Astrocyte (in vitro differentiated cells and primary cell): ENCODE measurements at regions not wholly inside any gene's neighbourhood (a gene's known extent, or its start where the extent isn't known, plus 50 kb on each side); places are given as distances from the start of the nearest gene placed in this dataset.
"Not testable (repeated sequence)": the region's sequence is repeated elsewhere in the genome, so short reads cannot be mapped to it uniquely, and the experiment has no call there.

Experiments
- DNase-seq: peaks from one replicate; pipeline ENCODE4 v3.0.0-alpha.2; 2010; ENCODE audit warnings: low read depth
- FAIRE-seq: peaks from 2 replicates; lab custom pipeline; 2011; peaks lifted over from hg19 to GRCh38; lab: Jason Lieb, UNC
- H2AFZ ChIP-seq: 2 replicates; pipeline ENCODE4 v1.6.0; 2012; ENCODE audit warnings: low read depth, low read length, inconsistent platforms
- H3K27ac ChIP-seq: 2 replicates; pipeline ENCODE4 v1.5.1; 2011; ENCODE audit warnings: low read depth, low read length, inconsistent platforms
- H3K27me3 ChIP-seq: 2 replicates; pipeline ENCODE4 v1.6.0; 2011; ENCODE audit warnings: low read length, inconsistent platforms; ENCODE audit not compliant: insufficient read depth
- H3K36me3 ChIP-seq: 2 replicates; pipeline ENCODE4 v1.5.1; 2011; ENCODE audit warnings: low read length, inconsistent platforms; ENCODE audit not compliant: insufficient read depth
- H3K4me1 ChIP-seq: 2 replicates; pipeline ENCODE4 v1.5.1; 2011; ENCODE audit warnings: low read length, inconsistent platforms; ENCODE audit not compliant: insufficient read depth
- H3K4me2 ChIP-seq: 2 replicates; pipeline ENCODE4 v1.6.0; 2012; ENCODE audit warnings: low read length, inconsistent platforms
- H3K4me3 ChIP-seq: 2 replicates; pipeline ENCODE4 v1.5.1; 2011; ENCODE audit warnings: low read depth, mild to moderate bottlenecking, low read length, inconsistent platforms; ENCODE audit not compliant: insufficient read depth
- H3K79me2 ChIP-seq: 2 replicates; pipeline ENCODE4 v1.6.0; 2012; ENCODE audit warnings: mild to moderate bottlenecking, low read length, inconsistent platforms; ENCODE audit not compliant: insufficient read depth
- H3K9ac ChIP-seq: 2 replicates; pipeline ENCODE4 v1.6.0; 2012; ENCODE audit warnings: mild to moderate bottlenecking, low read length, inconsistent platforms
- H3K9me3 ChIP-seq: 2 replicates; pipeline ENCODE4 v1.5.1; 2012; ENCODE audit warnings: low read depth, mild to moderate bottlenecking, low read length, inconsistent platforms; ENCODE audit not compliant: insufficient read depth
- H4K20me1 ChIP-seq: 2 replicates; pipeline ENCODE4 v1.6.0; 2012; ENCODE audit warnings: low read length, inconsistent platforms; ENCODE audit not compliant: insufficient read depth
- H3K27ac Mint-ChIP-seq: one replicate; pipeline ENCODE4 v1.8.0; 2021; ENCODE audit warnings: mild to moderate bottlenecking, mixed read lengths; ENCODE audit not compliant: unreplicated experiment
- H3K27me3 Mint-ChIP-seq: one replicate; pipeline ENCODE4 v1.8.0; 2021; ENCODE audit warnings: low read depth, mixed read lengths; ENCODE audit not compliant: unreplicated experiment
- H3K36me3 Mint-ChIP-seq: one replicate; pipeline ENCODE4 v1.8.0; 2021; ENCODE audit warnings: low read depth, mixed read lengths; ENCODE audit not compliant: unreplicated experiment
- H3K4me1 Mint-ChIP-seq: one replicate; pipeline ENCODE4 v1.8.0; 2021; ENCODE audit warnings: low read depth, mixed read lengths; ENCODE audit not compliant: unreplicated experiment
- H3K4me3 Mint-ChIP-seq: one replicate; pipeline ENCODE4 v1.8.0; 2021; ENCODE audit warnings: mild to moderate bottlenecking, moderate library complexity, mixed read lengths; ENCODE audit not compliant: unreplicated experiment
- H3K9me3 Mint-ChIP-seq: one replicate; pipeline ENCODE4 v1.8.0; 2021; ENCODE audit warnings: mild to moderate bottlenecking, mixed read lengths; ENCODE audit not compliant: unreplicated experiment
- CTCF ChIP-seq: IDR thresholded peaks from 2 replicates; pipeline ENCODE4 v1.5.1; 2011; ENCODE audit warnings: low read depth, mild to moderate bottlenecking, inconsistent platforms, low read length, moderate library complexity; ENCODE audit not compliant: insufficient read depth
- EZH2 ChIP-seq: IDR thresholded peaks from 2 replicates; pipeline ENCODE4 v1.6.1; 2012; ENCODE audit warnings: mild to moderate bottlenecking, low read length, inconsistent platforms; ENCODE audit not compliant: insufficient read depth

GRCh38 chr2:53508667-53509066 lies 258.9 kb upstream of the CHAC2 start:
- no peak overlapping the region for H3K27ac ChIP-seq
- Mint-ChIP-seq H3K4me1 (peaks cover 11% of the 10 kb centered on the region), H3K27ac (no peak overlapping the region), H3K9me3 (peaks cover under 1% of the 10 kb centered on the region), H3K36me3 (no peaks in the 10 kb centered on the region), H3K4me3 (no peak overlapping the region), H3K27me3 (no peaks in the 10 kb centered on the region)
- no peaks in the 10 kb centered on the region for H3K79me2 ChIP-seq
- H2AFZ ChIP-seq, result no peak overlapping the region
- H3K9ac ChIP-seq, result no peak overlapping the region
- H4K20me1 ChIP-seq, result no peaks in the 10 kb centered on the region
- FAIRE-seq (no peak), DNase-seq (no peak)
- no peak overlapping the region for H3K4me3 ChIP-seq
- H3K27me3 ChIP-seq, result no peaks in the 10 kb centered on the region
- TF ChIP-seq CTCF (no peak), EZH2 (no peak)
- H3K4me1 ChIP-seq, result no peaks in the 10 kb centered on the region
- no peaks in the 10 kb centered on the region for H3K9me3 ChIP-seq
- H3K36me3 ChIP-seq, result no peaks in the 10 kb centered on the region
- no peak overlapping the region for H3K4me2 ChIP-seq

- H3K4me1 ChIP-seq, H3K79me2 ChIP-seq, H3K4me2 ChIP-seq, H3K4me1 Mint-ChIP-seq, H3K9me3 ChIP-seq, H2AFZ ChIP-seq, H4K20me1 ChIP-seq, H3K36me3 ChIP-seq, H3K9me3 Mint-ChIP-seq, H3K36me3 Mint-ChIP-seq, FAIRE-seq, H3K27me3 Mint-ChIP-seq, H3K4me3 ChIP-seq, H3K27ac ChIP-seq, H3K27me3 ChIP-seq, H3K9ac ChIP-seq, H3K4me3 Mint-ChIP-seq: not testable (repeated sequence)
- peak; percentile 11 for DNase-seq
- peak overlapping the region; percentile 2 for H3K27ac Mint-ChIP-seq
Observed at GRCh38 chr2:53507070-53507469, 260.5 kb upstream of the CHAC2 start.

- Histone ChIP-seq H3K9me3 (no peaks in the 10 kb centered on the region), H2AFZ (no peak overlapping the region), H4K20me1 (no peaks in the 10 kb centered on the region), H3K4me3 (no peak overlapping the region), H3K4me1 (no peaks in the 10 kb centered on the region), H3K4me2 (peak overlapping the region; percentile 21), H3K27me3 (no peaks in the 10 kb centered on the region), H3K27ac (no peak overlapping the region), H3K79me2 (no peaks in the 10 kb centered on the region), H3K9ac (no peak overlapping the region), H3K36me3 (no peaks in the 10 kb centered on the region)
- Mint-ChIP-seq H3K27me3 (no peaks in the 10 kb centered on the region), H3K4me1 (peaks cover 7% of the 10 kb centered on the region), H3K9me3 (no peaks in the 10 kb centered on the region), H3K27ac (peak overlapping the region; percentile 64), H3K4me3 (no peak overlapping the region), H3K36me3 (no peaks in the 10 kb centered on the region)
- no peak for FAIRE-seq
- DNase-seq, result peak; percentile 58
- TF ChIP-seq CTCF (no peak), EZH2 (no peak)
Observed at GRCh38 chr2:53505826-53506225, 261.8 kb upstream of the CHAC2 start.
